ENCODE measurements at regions not wholly inside any gene's neighbourhood (a gene's known extent, or its start where the extent isn't known, plus 50 kb on each side); places are given as distances from the start of the nearest gene placed in this dataset.
A peak's percentile ranks its signal among the peaks of the same experiment; 100 is the strongest.
"Not testable (repeated sequence)": the region's sequence is repeated elsewhere in the genome, so short reads cannot be mapped to it uniquely, and the experiment has no call there.

DNA sequence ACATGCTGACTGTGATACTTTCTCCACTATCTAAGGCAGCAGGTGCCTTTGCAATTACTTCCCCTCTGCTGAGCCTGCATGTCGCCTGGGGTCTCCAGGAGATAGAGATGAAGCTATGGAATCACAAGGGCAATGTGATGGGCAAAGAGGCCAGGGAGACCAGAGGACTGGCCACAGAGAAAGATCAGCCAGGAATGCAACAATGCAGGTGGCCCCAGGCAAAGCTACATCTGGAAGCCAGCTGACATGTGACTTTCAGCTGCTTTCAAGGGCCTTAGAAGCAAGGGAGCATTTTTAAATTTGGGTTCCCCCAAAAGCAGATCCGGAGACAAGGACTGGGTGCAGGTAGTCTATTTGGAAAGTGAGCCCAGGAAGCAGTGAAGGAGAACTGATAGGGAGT is 107.9 kb upstream of the SRSF6 start:
- Histone ChIP-seq H3K4me3 (ENCODE audit: insufficient read depth, low read depth, low read length) (no peak overlapping the region), H3K27me3 (ENCODE audit: control insufficient read depth, insufficient read depth, low read length) (peaks cover 7% of the 10 kb centered on the region), H3K36me3 (replicated peaks; ENCODE audit: control insufficient read depth, insufficient read depth, low read length) (no peaks in the 10 kb centered on the region)
- DNase-seq: no peak

- DNase-seq; H3K27me3 ChIP-seq (ENCODE audit: control insufficient read depth, insufficient read depth, low read length): not testable (repeated sequence)
Measured at GRCh38 chr20:43347839-43348238, 109.9 kb upstream of the SRSF6 start.

GRCh38 chr20:43345676-43346075 is 112.0 kb upstream of the SRSF6 start:
- Histone ChIP-seq H3K4me3 (ENCODE audit: insufficient read depth, low read depth, low read length) (no peak overlapping the region), H3K27me3 (ENCODE audit: control insufficient read depth, insufficient read depth, low read length) (peaks cover 7% of the 10 kb centered on the region), H3K36me3 (replicated peaks; ENCODE audit: control insufficient read depth, insufficient read depth, low read length) (no peaks in the 10 kb centered on the region)
- DNase-seq: no peak

More at GRCh38 chr20:43347839-43348238, 109.9 kb upstream of the SRSF6 start:
- H3K4me3 ChIP-seq (ENCODE audit: insufficient read depth, low read depth, low read length); H3K36me3 ChIP-seq (replicated peaks; ENCODE audit: control insufficient read depth, insufficient read depth, low read length): not testable (repeated sequence)

DNA sequence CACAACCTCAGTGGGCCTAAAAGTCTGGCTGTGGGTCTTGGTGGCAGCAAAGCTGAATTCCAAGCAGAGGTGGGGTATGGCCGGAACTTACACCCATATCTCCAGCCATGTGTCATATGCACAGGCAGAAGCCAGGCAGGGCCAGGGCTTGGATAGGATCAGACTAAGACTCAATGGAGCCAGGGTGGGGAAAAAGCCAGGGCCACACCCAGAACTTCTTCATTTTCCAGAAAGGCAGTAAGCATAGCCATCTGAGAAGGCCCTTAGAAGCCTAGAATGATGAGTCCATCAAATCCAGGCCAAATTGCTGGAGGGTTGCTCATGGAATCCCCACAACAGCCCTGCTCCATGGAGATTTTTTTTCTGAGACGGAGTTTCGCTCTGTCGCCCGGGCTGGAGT is 116.2 kb upstream of the SRSF6 start:
- DNase-seq: no peak
- H3K27me3 ChIP-seq (ENCODE audit: control insufficient read depth, insufficient read depth, low read length): no peaks in the 10 kb centered on the region
- no peaks in the 10 kb centered on the region for H3K36me3 ChIP-seq (replicated peaks; ENCODE audit: control insufficient read depth, insufficient read depth, low read length)
- no peak overlapping the region for H3K4me3 ChIP-seq (ENCODE audit: insufficient read depth, low read depth, low read length)

DNA sequence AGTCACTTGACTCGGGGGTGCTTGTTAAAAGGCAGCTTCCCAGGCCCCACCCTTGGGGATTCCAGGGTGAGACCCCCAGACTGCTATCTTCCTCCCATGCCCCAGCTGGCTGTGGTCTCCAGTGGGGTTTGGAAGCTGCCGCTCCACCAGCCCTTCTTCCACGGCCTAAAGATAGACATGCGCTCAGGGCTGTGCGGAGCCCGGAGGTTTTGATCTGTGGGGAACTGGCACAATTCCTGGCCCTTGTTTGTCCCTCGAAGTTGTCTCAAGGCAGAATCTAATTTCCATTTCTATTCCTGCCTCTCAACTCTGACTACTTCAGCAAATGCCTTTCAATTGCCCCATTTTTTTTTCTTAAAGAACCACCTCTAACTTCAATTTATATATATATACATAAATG is 120.7 kb upstream of the SRSF6 start:
- Histone ChIP-seq H3K36me3 (replicated peaks; ENCODE audit: control insufficient read depth, insufficient read depth, low read length) (no peaks in the 10 kb centered on the region), H3K27me3 (ENCODE audit: control insufficient read depth, insufficient read depth, low read length) (no peaks in the 10 kb centered on the region), H3K4me3 (ENCODE audit: insufficient read depth, low read depth, low read length) (no peak overlapping the region)
- DNase-seq: no peak

GRCh38 chr20:43334080-43334479 is 123.6 kb upstream of the SRSF6 start:
- no peaks in the 10 kb centered on the region for H3K27me3 ChIP-seq (ENCODE audit: control insufficient read depth, insufficient read depth, low read length)
- H3K4me3 ChIP-seq (ENCODE audit: insufficient read depth, low read depth, low read length): no peak overlapping the region
- no peaks in the 10 kb centered on the region for H3K36me3 ChIP-seq (replicated peaks; ENCODE audit: control insufficient read depth, insufficient read depth, low read length)
- DNase-seq: no peak

GRCh38 chr20:43331906-43332305 is 125.8 kb upstream of the SRSF6 start:
- H3K27me3 ChIP-seq (ENCODE audit: control insufficient read depth, insufficient read depth, low read length): no peaks in the 10 kb centered on the region
- no peak for DNase-seq
- no peaks in the 10 kb centered on the region for H3K36me3 ChIP-seq (replicated peaks; ENCODE audit: control insufficient read depth, insufficient read depth, low read length)
- no peak overlapping the region for H3K4me3 ChIP-seq (ENCODE audit: insufficient read depth, low read depth, low read length)

DNA sequence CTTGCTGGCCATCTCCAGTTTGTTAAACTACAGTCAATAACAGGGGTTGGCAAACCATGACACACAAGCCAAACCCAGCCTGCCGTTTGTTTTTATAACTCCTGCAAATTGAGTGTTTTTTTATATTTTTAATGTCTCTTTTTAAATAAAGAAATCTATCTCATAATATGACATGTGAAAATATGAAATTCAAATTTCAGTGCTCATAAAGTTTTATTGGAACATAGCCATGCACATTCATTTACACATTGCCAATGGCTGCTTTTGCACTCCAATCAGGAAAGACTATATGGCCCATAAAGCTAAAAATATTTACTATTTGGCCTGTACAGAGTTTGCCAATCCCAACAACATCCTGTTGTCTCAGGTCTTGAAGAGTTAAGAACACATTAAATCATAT is 129.0 kb upstream of the SRSF6 start:
- no peak overlapping the region for H3K4me3 ChIP-seq (ENCODE audit: insufficient read depth, low read depth, low read length)
- H3K27me3 ChIP-seq (ENCODE audit: control insufficient read depth, insufficient read depth, low read length): no peaks in the 10 kb centered on the region
- no peaks in the 10 kb centered on the region for H3K36me3 ChIP-seq (replicated peaks; ENCODE audit: control insufficient read depth, insufficient read depth, low read length)
- no peak for DNase-seq

DNA sequence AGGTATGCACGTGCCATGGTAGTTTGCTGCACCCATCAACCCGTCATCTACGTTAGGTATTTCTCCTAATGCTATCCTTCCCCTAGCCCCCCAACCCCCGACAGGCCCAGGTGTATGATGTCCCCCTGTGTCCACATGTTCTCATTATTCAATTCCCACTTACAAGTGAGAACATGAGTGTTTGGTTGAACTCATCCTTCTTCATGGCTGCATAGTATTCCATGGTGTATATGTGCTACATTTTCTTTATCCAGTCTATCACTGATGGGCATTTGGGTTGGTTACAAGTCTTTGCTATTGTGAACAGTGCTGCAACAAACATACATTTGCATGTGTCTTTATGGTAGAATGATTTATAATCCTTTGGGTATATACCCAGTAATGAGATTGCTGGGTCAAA is 130.5 kb upstream of the SRSF6 start:
- H3K27me3 ChIP-seq (ENCODE audit: control insufficient read depth, insufficient read depth, low read length); H3K36me3 ChIP-seq (replicated peaks; ENCODE audit: control insufficient read depth, insufficient read depth, low read length); DNase-seq; H3K4me3 ChIP-seq (ENCODE audit: insufficient read depth, low read depth, low read length): not testable (repeated sequence)

- DNase-seq: no peak
- H3K27me3 ChIP-seq (ENCODE audit: control insufficient read depth, insufficient read depth, low read length): no peaks in the 10 kb centered on the region
- H3K36me3 ChIP-seq (replicated peaks; ENCODE audit: control insufficient read depth, insufficient read depth, low read length): no peaks in the 10 kb centered on the region
- H3K4me3 ChIP-seq (ENCODE audit: insufficient read depth, low read depth, low read length): no peak overlapping the region
Measured at GRCh38 chr20:43325926-43326325, 131.8 kb upstream of the SRSF6 start.

GRCh38 chr20:43323592-43323991 is 133.9 kb upstream of the PTPRT start:
- DNase-seq: peak; percentile 47
- H3K4me3 ChIP-seq (ENCODE audit: insufficient read depth, low read depth, low read length): no peak overlapping the region
- no peaks in the 10 kb centered on the region for H3K27me3 ChIP-seq (ENCODE audit: control insufficient read depth, insufficient read depth, low read length)
- no peaks in the 10 kb centered on the region for H3K36me3 ChIP-seq (replicated peaks; ENCODE audit: control insufficient read depth, insufficient read depth, low read length)

DNA sequence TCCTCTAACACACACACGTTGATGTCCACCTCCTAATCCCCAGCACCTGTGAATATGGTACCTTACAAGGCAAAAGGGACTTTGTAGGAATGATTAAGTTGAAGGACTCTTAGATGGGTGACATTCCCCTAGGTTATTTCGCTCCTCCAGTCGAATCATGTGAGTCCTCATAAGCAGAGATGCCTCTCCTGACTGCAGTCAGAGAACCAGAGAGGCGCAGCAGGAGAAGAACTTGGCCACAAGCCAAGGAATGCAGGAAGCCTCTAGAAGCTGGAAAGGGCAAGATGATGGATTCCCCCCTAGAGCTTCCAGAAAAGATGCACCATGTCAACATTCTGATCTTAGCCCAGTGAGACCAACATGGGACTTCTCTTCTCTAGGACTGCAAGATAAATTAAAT is 133.1 kb upstream of the PTPRT start:
- Histone ChIP-seq H3K36me3 (replicated peaks; ENCODE audit: control insufficient read depth, insufficient read depth, low read length) (no peaks in the 10 kb centered on the region), H3K4me3 (ENCODE audit: insufficient read depth, low read depth, low read length) (no peak overlapping the region), H3K27me3 (ENCODE audit: control insufficient read depth, insufficient read depth, low read length) (no peaks in the 10 kb centered on the region)
- DNase-seq: no peak

DNA sequence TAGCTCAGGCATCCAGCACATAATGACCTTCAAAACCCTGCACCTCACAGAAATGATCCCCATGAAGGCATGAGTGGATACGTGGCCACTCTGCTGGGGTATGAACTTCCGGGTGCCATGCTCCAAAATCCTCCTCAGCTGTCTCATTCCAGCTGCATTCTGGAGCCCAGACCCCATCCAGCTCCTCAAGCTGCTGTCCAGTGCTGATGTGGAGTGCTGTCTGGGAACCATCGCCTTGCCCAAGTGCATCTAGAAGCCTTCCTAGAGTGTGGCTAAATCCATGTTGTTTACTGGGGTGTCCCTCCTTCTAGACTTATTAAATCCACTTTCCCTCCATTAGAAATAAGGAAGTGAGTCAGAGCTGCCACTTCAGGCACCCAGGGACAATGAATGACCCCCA is 130.8 kb upstream of the PTPRT start:
- Histone ChIP-seq H3K36me3 (replicated peaks; ENCODE audit: control insufficient read depth, insufficient read depth, low read length) (no peaks in the 10 kb centered on the region), H3K4me3 (ENCODE audit: insufficient read depth, low read depth, low read length) (no peak overlapping the region), H3K27me3 (ENCODE audit: control insufficient read depth, insufficient read depth, low read length) (no peaks in the 10 kb centered on the region)
- no peak for DNase-seq

GRCh38 chr20:43318755-43319297 is 129.1 kb upstream of the PTPRT start:
- Histone ChIP-seq H3K36me3 (replicated peaks; ENCODE audit: control insufficient read depth, insufficient read depth, low read length) (no peaks in the 10 kb centered on the region), H3K27me3 (ENCODE audit: control insufficient read depth, insufficient read depth, low read length) (no peaks in the 10 kb centered on the region), H3K4me3 (ENCODE audit: insufficient read depth, low read depth, low read length) (no peak overlapping the region)
- DNase-seq: no peak

- Histone ChIP-seq H3K27me3 (ENCODE audit: control insufficient read depth, insufficient read depth, low read length) (no peaks in the 10 kb centered on the region), H3K4me3 (ENCODE audit: insufficient read depth, low read depth, low read length) (no peak overlapping the region), H3K36me3 (replicated peaks; ENCODE audit: control insufficient read depth, insufficient read depth, low read length) (no peaks in the 10 kb centered on the region)
- no peak for DNase-seq
Measured at GRCh38 chr20:43316271-43316670, 126.6 kb upstream of the PTPRT start.

- no peak for DNase-seq
- H3K27me3 ChIP-seq (ENCODE audit: control insufficient read depth, insufficient read depth, low read length): no peaks in the 10 kb centered on the region; the same call in 1 of the 2 replicates
- no peaks in the 10 kb centered on the region for H3K36me3 ChIP-seq (replicated peaks; ENCODE audit: control insufficient read depth, insufficient read depth, low read length)
- H3K4me3 ChIP-seq (ENCODE audit: insufficient read depth, low read depth, low read length): no peak overlapping the region
Measured at GRCh38 chr20:43309266-43309665, 119.6 kb upstream of the PTPRT start.
